Central memory CD8-positive, alpha-beta T cell (primary cell): ENCODE measurements at regions not wholly inside any gene's neighbourhood (a gene's known extent, or its start where the extent isn't known, plus 50 kb on each side); places are given as distances from the start of the nearest gene placed in this dataset.

Source experiments
- ATAC-seq: fragments of 150-1000 bp; cut with Tn5 transposase; replicated peaks from 2 replicates; pipeline ENCODE4 v1.10.0; 2022; ENCODE audit warnings: mild to moderate bottlenecking, moderate FRiP score, moderate number of reproducible peaks; ENCODE audit not compliant: poor library complexity, severe bottlenecking; ENCODE audit errors: extremely low read depth
- DNase-seq, 2 donors: peaks; one replicate each; pipeline ENCODE4 v3.0.0; 2021; ENCODE audit warnings: low spot score in 2 of 2
- H3K27ac Mint-ChIP-seq: one replicate; pipeline ENCODE4 v1.8.0; 2022; ENCODE audit warnings: low read depth, mild to moderate bottlenecking, moderate library complexity, mixed read lengths
- H3K27me3 Mint-ChIP-seq: one replicate; pipeline ENCODE4 v1.8.0; 2022; ENCODE audit warnings: mixed read lengths
- H3K36me3 Mint-ChIP-seq: one replicate; pipeline ENCODE4 v1.8.0; 2022; ENCODE audit warnings: mild to moderate bottlenecking, moderate library complexity, mixed read lengths; ENCODE audit not compliant: insufficient read depth
- H3K4me1 Mint-ChIP-seq: one replicate; pipeline ENCODE4 v1.8.0; 2022; ENCODE audit warnings: mixed read lengths
- H3K4me3 Mint-ChIP-seq: one replicate; pipeline ENCODE4 v1.8.0; 2022; ENCODE audit warnings: mild to moderate bottlenecking, moderate library complexity, mixed read lengths
- H3K9me3 Mint-ChIP-seq: one replicate; pipeline ENCODE4 v1.8.0; 2022; ENCODE audit warnings: mixed read lengths

GRCh38 chr13:63175536-63175935 is 1759.9 kb upstream of the PCDH20 start:
- no peaks in the 10 kb centered on the region for H3K4me1 Mint-ChIP-seq
- no peaks in the 10 kb centered on the region for H3K27me3 Mint-ChIP-seq
- ATAC-seq (no peak), DNase-seq (no peak)
- no peak overlapping the region for H3K27ac Mint-ChIP-seq
- peaks cover 35% of the 10 kb centered on the region for H3K9me3 Mint-ChIP-seq
- no peaks in the 10 kb centered on the region for H3K36me3 Mint-ChIP-seq
- H3K4me3 Mint-ChIP-seq = no peak overlapping the region

GRCh38 chr13:63167699-63168337 is 1752.2 kb upstream of the PCDH20 start:
- Mint-ChIP-seq H3K9me3 (peaks cover 14% of the 10 kb centered on the region), H3K4me3 (no peak overlapping the region), H3K36me3 (no peaks in the 10 kb centered on the region), H3K27ac (no peak overlapping the region), H3K27me3 (no peaks in the 10 kb centered on the region), H3K4me1 (no peaks in the 10 kb centered on the region)
- DNase-seq (no peak), ATAC-seq (no peak)

GRCh38 chr13:63166345-63166744 is 1750.7 kb upstream of the PCDH20 start:
- Mint-ChIP-seq H3K4me1 (no peaks in the 10 kb centered on the region), H3K4me3 (no peak overlapping the region), H3K27me3 (no peaks in the 10 kb centered on the region), H3K27ac (no peak overlapping the region), H3K36me3 (no peaks in the 10 kb centered on the region), H3K9me3 (peaks cover 15% of the 10 kb centered on the region)
- no peak for ATAC-seq
- no peak for DNase-seq

- Mint-ChIP-seq H3K27me3 (no peaks in the 10 kb centered on the region), H3K36me3 (no peaks in the 10 kb centered on the region), H3K27ac (no peak overlapping the region), H3K4me1 (no peaks in the 10 kb centered on the region), H3K4me3 (no peak overlapping the region), H3K9me3 (peaks cover 16% of the 10 kb centered on the region)
- DNase-seq (no peak), ATAC-seq (no peak)
These were observed 1748.3 kb upstream of the PCDH20 start for GRCh38 chr13:63163903-63164302.

- H3K9me3 Mint-ChIP-seq = peaks cover 29% of the 10 kb centered on the region
- no peaks in the 10 kb centered on the region for H3K4me1 Mint-ChIP-seq
- no peak overlapping the region for H3K27ac Mint-ChIP-seq
- ATAC-seq (no peak), DNase-seq (no peak)
- no peak overlapping the region for H3K4me3 Mint-ChIP-seq
- H3K27me3 Mint-ChIP-seq = no peaks in the 10 kb centered on the region
- H3K36me3 Mint-ChIP-seq = no peaks in the 10 kb centered on the region
These were observed 1745.6 kb upstream of the PCDH20 start for GRCh38 chr13:63161219-63161618.

GRCh38 chr13:63156816-63157215 is 1741.2 kb upstream of the PCDH20 start:
- no peaks in the 10 kb centered on the region for H3K27me3 Mint-ChIP-seq
- peaks cover 31% of the 10 kb centered on the region for H3K9me3 Mint-ChIP-seq
- no peak for DNase-seq
- H3K27ac Mint-ChIP-seq = no peak overlapping the region
- H3K36me3 Mint-ChIP-seq = no peaks in the 10 kb centered on the region
- no peaks in the 10 kb centered on the region for H3K4me1 Mint-ChIP-seq
- no peak for ATAC-seq
- H3K4me3 Mint-ChIP-seq = no peak overlapping the region

- H3K27ac Mint-ChIP-seq = no peak overlapping the region
- peaks cover 16% of the 10 kb centered on the region for H3K9me3 Mint-ChIP-seq
- no peaks in the 10 kb centered on the region for H3K27me3 Mint-ChIP-seq
- no peaks in the 10 kb centered on the region for H3K36me3 Mint-ChIP-seq
- H3K4me3 Mint-ChIP-seq = no peak overlapping the region
- DNase-seq = no peak
- H3K4me1 Mint-ChIP-seq = no peaks in the 10 kb centered on the region
- no peak for ATAC-seq
These were observed 1733.7 kb upstream of the PCDH20 start for GRCh38 chr13:63149375-63149774.

GRCh38 chr13:63139277-63139676 is 1723.6 kb upstream of the PCDH20 start:
- Mint-ChIP-seq H3K27me3 (no peaks in the 10 kb centered on the region), H3K9me3 (peaks cover 25% of the 10 kb centered on the region), H3K27ac (no peak overlapping the region), H3K4me1 (no peaks in the 10 kb centered on the region), H3K36me3 (no peaks in the 10 kb centered on the region), H3K4me3 (no peak overlapping the region)
- DNase-seq (no peak), ATAC-seq (no peak)

- ATAC-seq = no peak
- H3K4me3 Mint-ChIP-seq = no peak overlapping the region
- no peaks in the 10 kb centered on the region for H3K36me3 Mint-ChIP-seq
These were observed 1714.3 kb upstream of the PCDH20 start for GRCh38 chr13:63129995-63130394.

GRCh38 chr13:63128716-63129115 is 1713.1 kb upstream of the PCDH20 start:
- no peaks in the 10 kb centered on the region for H3K27me3 Mint-ChIP-seq
- H3K27ac Mint-ChIP-seq = no peak overlapping the region
- no peak for DNase-seq
- ATAC-seq = no peak
- peaks cover 34% of the 10 kb centered on the region for H3K9me3 Mint-ChIP-seq
- H3K36me3 Mint-ChIP-seq = no peaks in the 10 kb centered on the region
- no peaks in the 10 kb centered on the region for H3K4me1 Mint-ChIP-seq
- no peak overlapping the region for H3K4me3 Mint-ChIP-seq

More at GRCh38 chr13:63129995-63130394, 1714.3 kb upstream of the PCDH20 start:
- no peaks in the 10 kb centered on the region for H3K27me3 Mint-ChIP-seq
- H3K9me3 Mint-ChIP-seq = peaks cover 34% of the 10 kb centered on the region
- no peaks in the 10 kb centered on the region for H3K4me1 Mint-ChIP-seq
- no peak for DNase-seq
- no peak overlapping the region for H3K27ac Mint-ChIP-seq

GRCh38 chr13:63124863-63125262 is 1709.2 kb upstream of the PCDH20 start:
- Mint-ChIP-seq H3K27ac (no peak overlapping the region), H3K27me3 (no peaks in the 10 kb centered on the region), H3K36me3 (no peaks in the 10 kb centered on the region), H3K9me3 (peaks cover 24% of the 10 kb centered on the region), H3K4me1 (no peaks in the 10 kb centered on the region), H3K4me3 (no peak overlapping the region)
- ATAC-seq (no peak), DNase-seq (no peak)

- DNase-seq (no peak), ATAC-seq (no peak)
- no peak overlapping the region for H3K27ac Mint-ChIP-seq
- peaks cover 4% of the 10 kb centered on the region for H3K9me3 Mint-ChIP-seq
- H3K36me3 Mint-ChIP-seq = no peaks in the 10 kb centered on the region
- no peaks in the 10 kb centered on the region for H3K4me1 Mint-ChIP-seq
- H3K27me3 Mint-ChIP-seq = no peaks in the 10 kb centered on the region
- H3K4me3 Mint-ChIP-seq = no peak overlapping the region
These were observed 1705.2 kb upstream of the PCDH20 start for GRCh38 chr13:63120883-63121282.

- no peaks in the 10 kb centered on the region for H3K36me3 Mint-ChIP-seq
- ATAC-seq (no peak), DNase-seq (no peak)
- no peaks in the 10 kb centered on the region for H3K9me3 Mint-ChIP-seq
- no peaks in the 10 kb centered on the region for H3K4me1 Mint-ChIP-seq
- no peaks in the 10 kb centered on the region for H3K27me3 Mint-ChIP-seq
- H3K27ac Mint-ChIP-seq = no peak overlapping the region
- H3K4me3 Mint-ChIP-seq = no peak overlapping the region
These were observed 1702.1 kb upstream of the PCDH20 start for GRCh38 chr13:63117710-63118109.
